ES-I3 (cell line): ENCODE measurements at regions not wholly inside any gene's neighbourhood (a gene's known extent, or its start where the extent isn't known, plus 50 kb on each side); places are given as distances from the start of the nearest gene placed in this dataset.

Source experiments
- H3K36me3 ChIP-seq: 2 replicates; pipeline ENCODE4 v1.6.1; 2013; ENCODE audit warnings: mild to moderate bottlenecking, low read length, control low read depth, moderate library complexity; ENCODE audit not compliant: insufficient read depth
- H3K4me1 ChIP-seq: 2 replicates; pipeline ENCODE4 v1.6.1; 2013; ENCODE audit warnings: mild to moderate bottlenecking, control low read depth, low read length; ENCODE audit not compliant: insufficient read depth
- H3K9ac ChIP-seq: 2 replicates; pipeline ENCODE4 v1.6.1; 2013; ENCODE audit warnings: low read depth, mild to moderate bottlenecking, low read length, moderate library complexity
- H3K9me3 ChIP-seq: 2 replicates; pipeline ENCODE4 v1.6.1; 2013; ENCODE audit warnings: mild to moderate bottlenecking, low read length, moderate library complexity; ENCODE audit not compliant: control insufficient read depth, insufficient read depth

GRCh38 chr7:131236318-131236672, 91.4 kb upstream of the MKLN1 start:
- Histone ChIP-seq H3K9ac (no peak overlapping the region), H3K36me3 (no peaks in the 10 kb centered on the region), H3K4me1 (peaks cover 22% of the 10 kb centered on the region), H3K9me3 (no peaks in the 10 kb centered on the region)

DNA sequence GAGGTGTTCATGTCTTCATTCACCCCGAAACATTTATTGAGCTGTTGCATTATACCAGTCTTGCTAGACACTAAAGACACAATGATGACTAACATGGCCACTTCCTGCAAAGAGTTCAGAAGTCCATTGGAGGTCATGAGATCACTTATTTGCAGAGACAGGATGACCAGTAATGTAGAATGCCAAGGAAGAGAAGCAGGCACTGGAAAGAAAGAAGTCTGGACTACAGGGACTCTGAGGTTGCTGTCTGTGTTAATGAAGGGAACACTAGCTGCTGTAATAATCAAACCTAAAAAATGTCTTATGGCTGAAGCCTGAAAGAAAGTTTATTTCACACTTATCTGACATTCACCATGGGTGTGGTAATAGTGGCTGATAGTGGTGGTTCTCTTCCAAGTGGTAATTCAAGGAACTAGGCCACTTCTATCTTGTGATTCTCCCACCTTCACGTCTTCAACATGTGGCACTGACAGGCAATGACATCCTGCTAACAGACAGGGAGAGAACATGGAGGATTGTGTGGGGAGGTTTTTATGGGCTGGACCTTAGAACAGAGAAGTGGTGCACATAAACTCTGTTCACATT, 89.2 kb upstream of the MKLN1 start:
- Histone ChIP-seq H3K9ac (no peak overlapping the region), H3K4me1 (peaks cover 16% of the 10 kb centered on the region), H3K36me3 (no peaks in the 10 kb centered on the region), H3K9me3 (no peaks in the 10 kb centered on the region)

DNA sequence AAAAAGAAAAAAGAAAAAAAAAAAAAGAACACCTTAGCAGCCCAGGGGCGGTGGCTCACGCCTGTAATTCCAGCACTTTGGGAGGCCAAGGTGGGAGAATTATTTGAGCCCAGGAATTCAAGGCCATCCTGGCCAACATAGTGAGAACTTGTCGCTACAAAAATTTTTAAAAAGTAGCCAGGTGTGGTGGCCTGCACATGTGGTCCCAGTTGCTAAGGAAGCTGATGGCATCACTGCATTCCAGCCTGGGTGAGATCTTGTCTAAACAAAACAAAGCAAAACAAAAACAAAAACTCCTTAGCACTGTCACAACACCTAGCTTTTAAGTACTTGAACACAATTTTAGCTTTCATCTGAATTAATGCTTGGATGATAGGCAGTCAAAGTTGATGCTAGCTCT, 86.3 kb upstream of the MKLN1 start:
- Histone ChIP-seq H3K4me1 (peaks cover 12% of the 10 kb centered on the region), H3K9me3 (no peaks in the 10 kb centered on the region), H3K36me3 (no peaks in the 10 kb centered on the region), H3K9ac (no peak overlapping the region)

DNA sequence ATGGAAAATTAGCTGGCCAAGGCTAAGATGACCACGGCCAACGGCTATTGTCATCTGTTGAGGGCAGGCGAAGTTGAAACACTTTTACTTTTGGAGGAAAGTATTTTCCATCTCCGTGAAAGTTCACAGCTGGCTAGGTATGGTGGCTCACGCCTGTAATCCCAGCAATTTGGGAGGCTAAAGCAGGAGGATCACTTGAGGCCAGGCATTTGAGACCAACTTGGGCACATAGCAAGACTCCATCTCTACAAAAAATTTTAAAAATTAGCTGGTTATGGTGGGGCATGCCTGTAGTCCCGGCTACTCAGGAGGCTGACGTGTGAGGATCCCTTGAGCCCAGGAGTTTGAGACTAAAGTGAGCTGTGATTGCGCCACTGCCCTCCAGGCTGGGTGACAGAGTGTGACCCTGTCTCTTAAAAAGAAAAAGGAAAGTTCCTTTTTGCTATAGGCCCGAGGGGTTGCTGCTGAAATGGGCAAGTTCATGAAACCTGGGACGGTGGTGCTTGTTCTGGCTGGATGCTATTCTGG, 85.5 kb upstream of the MKLN1 start:
- no peak overlapping the region for H3K9ac ChIP-seq
- H3K4me1 ChIP-seq: peaks cover 12% of the 10 kb centered on the region
- H3K36me3 ChIP-seq: no peaks in the 10 kb centered on the region
- H3K9me3 ChIP-seq: no peaks in the 10 kb centered on the region

DNA sequence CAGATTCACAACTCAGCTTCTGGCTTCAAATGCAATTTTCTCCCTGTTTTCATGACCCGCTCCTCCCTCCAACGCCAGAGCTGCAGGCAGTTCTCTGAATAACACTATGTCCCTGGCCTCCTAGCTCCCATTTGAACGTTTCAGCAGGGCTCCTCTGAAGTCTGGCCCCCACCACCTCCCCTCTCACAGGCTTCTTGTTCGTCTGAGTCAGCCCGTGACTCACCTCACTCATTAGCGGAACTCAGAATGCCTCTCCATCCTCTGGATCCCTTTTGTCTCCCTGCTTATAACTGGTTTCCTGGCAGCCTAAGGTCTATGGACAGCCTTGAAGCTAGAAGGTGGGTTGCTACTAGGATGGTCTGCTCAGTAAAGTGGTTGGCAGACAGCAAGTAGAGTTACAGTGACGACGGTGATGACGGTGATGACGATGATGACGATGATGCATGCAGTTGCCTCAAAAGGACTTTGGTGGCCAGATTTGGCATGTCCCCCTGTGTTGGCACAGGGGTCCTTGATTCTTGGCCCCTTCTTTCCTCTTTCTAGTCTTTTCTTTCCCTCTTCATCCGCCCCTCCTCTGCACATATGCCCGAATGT, 83.3 kb upstream of the MKLN1 start:
- no peaks in the 10 kb centered on the region for H3K36me3 ChIP-seq
- H3K9me3 ChIP-seq: no peaks in the 10 kb centered on the region
- H3K4me1 ChIP-seq: peaks cover 15% of the 10 kb centered on the region
- H3K9ac ChIP-seq: no peak overlapping the region

- peaks cover 5% of the 10 kb centered on the region; the same call in 1 of the 2 replicates for H3K9me3 ChIP-seq
- peaks cover 15% of the 10 kb centered on the region for H3K4me1 ChIP-seq
- H3K36me3 ChIP-seq: no peaks in the 10 kb centered on the region
- H3K9ac ChIP-seq: no peak overlapping the region
Measured at GRCh38 chr7:131249003-131249402, 78.7 kb upstream of the MKLN1 start.

DNA sequence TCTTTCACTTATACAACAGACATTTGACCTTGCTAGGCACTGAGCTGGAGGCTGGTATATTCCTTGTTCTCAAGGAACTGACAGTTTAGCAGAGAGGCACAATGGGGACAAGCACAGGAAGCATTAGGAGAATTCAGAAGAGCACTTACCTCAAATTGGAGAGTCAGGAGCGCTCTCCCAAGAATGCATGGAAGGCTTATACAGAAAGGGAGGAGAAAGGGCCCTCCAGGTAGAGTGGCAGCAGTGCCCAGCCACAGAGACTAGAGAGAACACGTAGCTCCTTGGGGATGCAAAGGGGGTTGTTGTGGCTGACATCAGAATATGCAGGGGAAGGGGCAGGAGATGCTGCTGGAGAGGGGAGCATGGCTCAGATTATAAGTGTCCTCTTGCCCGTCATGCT, 78.2 kb upstream of the MKLN1 start:
- H3K9me3 ChIP-seq: peaks cover 8% of the 10 kb centered on the region; the same call in 1 of the 2 replicates
- no peaks in the 10 kb centered on the region for H3K36me3 ChIP-seq
- no peak overlapping the region for H3K9ac ChIP-seq
- H3K4me1 ChIP-seq: peaks cover 11% of the 10 kb centered on the region

DNA sequence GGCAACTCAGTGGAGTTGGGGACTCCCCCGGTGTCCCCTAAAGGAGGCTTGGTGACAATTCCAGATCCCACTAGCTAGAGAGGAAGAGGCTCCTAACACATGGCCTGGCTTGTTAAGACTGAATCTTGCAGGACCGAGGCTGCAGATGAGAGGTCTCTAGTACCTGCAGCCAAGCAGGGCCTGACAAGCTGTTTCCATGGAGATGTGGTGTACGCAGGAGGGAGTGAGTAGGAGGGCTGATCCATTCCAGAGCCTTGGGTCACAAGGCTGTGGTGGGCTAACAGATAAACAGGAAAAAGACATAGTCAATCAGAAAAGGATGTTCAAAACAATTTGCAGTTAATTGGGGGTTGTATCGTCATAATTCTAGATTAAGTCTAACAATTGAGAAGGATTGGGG, 77.3 kb upstream of the MKLN1 start:
- Histone ChIP-seq H3K9ac (no peak overlapping the region), H3K4me1 (peaks cover 5% of the 10 kb centered on the region; the same call in 1 of the 2 replicates), H3K9me3 (peaks cover 8% of the 10 kb centered on the region; the same call in 1 of the 2 replicates), H3K36me3 (no peaks in the 10 kb centered on the region)

- H3K9me3 ChIP-seq: peaks cover 8% of the 10 kb centered on the region; the same call in 1 of the 2 replicates
- H3K36me3 ChIP-seq: no peaks in the 10 kb centered on the region
- no peak overlapping the region for H3K9ac ChIP-seq
- H3K4me1 ChIP-seq: peaks cover 5% of the 10 kb centered on the region; the same call in 1 of the 2 replicates
Measured at GRCh38 chr7:131251371-131251770, 76.3 kb upstream of the MKLN1 start.

DNA sequence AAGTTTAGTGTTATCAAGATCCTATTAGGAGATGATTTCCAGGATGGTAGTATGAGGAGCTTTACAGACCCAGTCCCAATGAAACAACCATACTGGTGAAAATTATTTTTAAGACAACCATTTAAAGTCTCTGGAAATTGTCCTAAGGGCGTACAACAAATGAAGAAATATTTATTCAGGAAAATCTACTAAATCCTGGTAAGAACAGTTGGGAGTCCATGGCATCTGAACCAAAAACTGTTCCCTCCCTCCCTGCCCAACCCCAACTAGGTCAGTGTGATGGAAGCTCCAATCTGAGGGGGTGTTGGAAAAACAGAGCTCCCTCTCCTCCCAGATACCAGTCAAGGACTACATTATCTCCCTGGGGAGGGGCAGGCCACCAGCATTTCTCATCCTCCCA, 74.7 kb upstream of the MKLN1 start:
- peaks cover 5% of the 10 kb centered on the region; the same call in 1 of the 2 replicates for H3K4me1 ChIP-seq
- H3K9ac ChIP-seq: no peak overlapping the region
- H3K36me3 ChIP-seq: no peaks in the 10 kb centered on the region
- peaks cover 8% of the 10 kb centered on the region; the same call in 1 of the 2 replicates for H3K9me3 ChIP-seq

- Histone ChIP-seq H3K9ac (no peak overlapping the region), H3K36me3 (no peaks in the 10 kb centered on the region), H3K9me3 (peaks cover 8% of the 10 kb centered on the region; the same call in 1 of the 2 replicates), H3K4me1 (peaks cover 3% of the 10 kb centered on the region; the same call in 1 of the 2 replicates)
Measured at GRCh38 chr7:131254211-131254610, 73.5 kb upstream of the MKLN1 start.

DNA sequence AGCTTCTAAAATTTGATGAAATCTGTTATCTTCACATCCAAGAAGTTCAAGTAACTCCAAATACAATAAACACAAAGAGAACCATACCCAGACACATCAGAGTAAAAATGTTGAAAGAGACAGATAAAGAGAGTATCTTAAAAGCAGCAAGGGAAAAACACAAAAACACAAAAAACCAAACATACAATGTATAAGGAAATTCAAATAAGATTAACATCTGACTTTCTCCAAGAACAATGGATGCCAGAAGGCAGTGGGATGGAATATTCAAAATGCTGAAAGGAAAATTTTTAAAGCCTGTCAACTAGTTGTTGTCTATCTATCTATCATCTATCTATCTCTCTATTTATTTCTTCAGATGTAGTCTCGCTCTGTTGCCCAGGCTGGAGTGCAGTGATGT, 72.4 kb upstream of the MKLN1 start:
- H3K36me3 ChIP-seq: no peaks in the 10 kb centered on the region
- no peak overlapping the region for H3K9ac ChIP-seq
- 0 out of 2 replicates have a peak, but pooled peaks cover under 1% of the 10 kb centered on the region for H3K4me1 ChIP-seq
- peaks cover 8% of the 10 kb centered on the region; the same call in 1 of the 2 replicates for H3K9me3 ChIP-seq

DNA sequence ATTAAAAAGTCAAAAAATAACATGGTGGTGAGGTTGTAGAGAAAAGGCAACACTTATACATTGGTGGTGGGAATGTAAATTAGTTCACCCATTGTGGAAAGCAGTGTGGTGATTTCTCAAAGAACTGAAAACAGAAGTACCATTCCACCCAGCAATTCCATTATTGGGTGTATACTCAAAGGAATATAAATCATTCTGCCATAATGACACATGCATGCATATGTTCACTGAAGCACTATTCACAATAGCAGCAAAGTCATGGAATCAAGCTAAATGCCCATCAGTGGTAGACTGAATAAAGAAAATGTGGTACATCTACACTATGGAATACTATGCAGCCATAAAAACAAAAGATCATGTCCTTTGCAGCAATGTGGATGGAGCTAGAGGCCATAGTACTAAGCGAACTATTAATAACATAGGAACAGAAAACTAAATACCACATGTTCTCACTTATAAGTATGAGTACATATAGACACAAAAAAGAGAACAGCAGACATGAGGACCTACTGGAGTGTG, 66.1 kb upstream of the MKLN1 start:
- H3K4me1 ChIP-seq: peaks cover 5% of the 10 kb centered on the region; the same call in 1 of the 2 replicates
- no peaks in the 10 kb centered on the region for H3K9me3 ChIP-seq
- H3K9ac ChIP-seq: no peak overlapping the region
- H3K36me3 ChIP-seq: no peaks in the 10 kb centered on the region

GRCh38 chr7:131265227-131265626, 62.4 kb upstream of the MKLN1 start:
- H3K36me3 ChIP-seq: no peaks in the 10 kb centered on the region
- no peak overlapping the region for H3K9ac ChIP-seq
- no peaks in the 10 kb centered on the region for H3K9me3 ChIP-seq
- H3K4me1 ChIP-seq: peaks cover 5% of the 10 kb centered on the region; the same call in 1 of the 2 replicates

- no peaks in the 10 kb centered on the region for H3K9me3 ChIP-seq
- H3K9ac ChIP-seq: no peak overlapping the region
- H3K36me3 ChIP-seq: no peaks in the 10 kb centered on the region
- H3K4me1 ChIP-seq: no peaks in the 10 kb centered on the region
Measured at GRCh38 chr7:131267631-131268030, 60.0 kb upstream of the MKLN1 start.
